Activated T-cell treated with anti-CD3 and anti-CD28 coated beads, Interleukin-2, amount 50 U/mL, for 24 hours (primary cell): ENCODE measurements at regions not wholly inside any gene's neighbourhood (a gene's known extent, or its start where the extent isn't known, plus 50 kb on each side); places are given as distances from the start of the nearest gene placed in this dataset.

Source experiments
- DNase-seq: peaks from one replicate; pipeline ENCODE4 v3.0.0-alpha.2; 2020
- H3K27ac Mint-ChIP-seq: 2 replicates; pipeline ENCODE4 v1.8.0; 2020; ENCODE audit warnings: mild to moderate bottlenecking, mixed read lengths
- H3K27me3 Mint-ChIP-seq: 2 replicates; pipeline ENCODE4 v1.8.0; 2020; ENCODE audit warnings: mixed read lengths
- H3K36me3 Mint-ChIP-seq: 2 replicates; pipeline ENCODE4 v1.8.0; 2020; ENCODE audit warnings: low read depth, mixed read lengths
- H3K4me1 Mint-ChIP-seq: 2 replicates; pipeline ENCODE4 v1.8.0; 2020; ENCODE audit warnings: low read depth, mixed read lengths
- H3K4me3 Mint-ChIP-seq: 2 replicates; pipeline ENCODE4 v1.8.0; 2020; ENCODE audit warnings: mild to moderate bottlenecking, moderate library complexity, mixed read lengths
- H3K9me3 Mint-ChIP-seq: 2 replicates; pipeline ENCODE4 v1.8.0; 2020; ENCODE audit warnings: mixed read lengths

DNA sequence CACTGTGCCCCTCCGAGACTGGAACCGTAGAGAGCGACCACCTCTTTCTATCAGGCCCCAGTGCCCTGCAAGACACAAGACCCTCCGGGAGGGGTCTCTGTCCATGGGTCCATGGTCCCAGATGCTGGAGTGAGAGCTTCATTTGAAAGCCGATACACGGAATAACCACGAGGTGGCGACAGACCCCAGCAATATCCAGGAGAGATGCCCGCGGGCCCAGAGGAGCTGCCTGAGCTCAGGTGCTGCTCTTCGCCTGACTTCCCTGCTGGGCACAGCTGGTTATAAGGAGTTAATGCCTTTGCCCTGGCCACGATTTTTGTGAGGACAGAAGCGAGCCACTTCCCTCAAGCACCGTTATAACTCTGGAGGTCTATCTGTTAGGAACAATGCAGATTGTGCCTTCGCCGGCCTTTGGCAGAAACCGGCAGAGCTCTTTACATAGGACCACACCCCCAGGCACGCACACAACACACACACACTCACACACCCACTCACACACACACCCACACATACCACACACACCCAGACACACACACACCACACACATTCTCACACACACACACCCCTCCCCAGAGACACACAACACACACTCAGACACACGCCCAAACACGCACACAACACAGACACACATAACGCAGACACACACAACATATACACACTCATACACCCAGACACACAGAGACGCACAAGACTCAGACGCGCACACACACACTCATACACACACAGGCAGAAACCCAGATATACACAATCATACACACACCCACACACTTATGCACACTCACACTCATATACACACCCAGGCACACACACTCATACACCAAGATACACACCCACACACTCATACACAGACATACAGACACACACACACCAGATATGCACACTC is 436.4 kb downstream of the SOX9 start:
- Mint-ChIP-seq H3K9me3 (no peaks in the 10 kb centered on the region), H3K27me3 (no peaks in the 10 kb centered on the region), H3K4me1 (no peaks in the 10 kb centered on the region), H3K36me3 (no peaks in the 10 kb centered on the region), H3K27ac (no peak overlapping the region), H3K4me3 (no peak overlapping the region)
- DNase-seq, result peak; percentile 67

DNA sequence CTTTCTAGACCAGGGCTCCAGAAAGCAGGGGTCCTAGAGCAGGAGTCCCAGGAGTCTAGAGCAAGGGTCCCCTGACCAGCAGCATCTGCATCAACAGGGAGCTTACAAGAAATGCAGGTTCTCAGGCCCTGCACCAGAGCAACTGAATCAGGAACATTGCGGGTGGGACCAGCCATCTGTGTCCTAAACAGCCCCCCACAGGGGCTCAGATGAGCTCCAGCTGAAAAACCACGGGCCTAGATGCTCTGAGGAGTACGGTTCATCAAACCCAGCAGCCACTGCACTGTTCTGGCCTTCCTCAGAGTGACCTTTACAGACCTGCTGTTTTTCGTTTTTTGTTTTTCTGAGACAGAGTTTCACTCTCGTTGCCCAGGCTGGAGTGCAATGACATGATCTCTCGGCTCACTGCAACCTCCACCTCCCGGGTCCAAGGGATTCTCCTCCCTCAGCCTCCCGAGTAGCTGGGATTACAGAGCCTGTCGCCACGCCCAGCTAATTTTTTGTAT is 438.2 kb downstream of the SOX9 start:
- Mint-ChIP-seq H3K27ac (no peak overlapping the region), H3K36me3 (no peaks in the 10 kb centered on the region), H3K4me3 (no peak overlapping the region)

DNA sequence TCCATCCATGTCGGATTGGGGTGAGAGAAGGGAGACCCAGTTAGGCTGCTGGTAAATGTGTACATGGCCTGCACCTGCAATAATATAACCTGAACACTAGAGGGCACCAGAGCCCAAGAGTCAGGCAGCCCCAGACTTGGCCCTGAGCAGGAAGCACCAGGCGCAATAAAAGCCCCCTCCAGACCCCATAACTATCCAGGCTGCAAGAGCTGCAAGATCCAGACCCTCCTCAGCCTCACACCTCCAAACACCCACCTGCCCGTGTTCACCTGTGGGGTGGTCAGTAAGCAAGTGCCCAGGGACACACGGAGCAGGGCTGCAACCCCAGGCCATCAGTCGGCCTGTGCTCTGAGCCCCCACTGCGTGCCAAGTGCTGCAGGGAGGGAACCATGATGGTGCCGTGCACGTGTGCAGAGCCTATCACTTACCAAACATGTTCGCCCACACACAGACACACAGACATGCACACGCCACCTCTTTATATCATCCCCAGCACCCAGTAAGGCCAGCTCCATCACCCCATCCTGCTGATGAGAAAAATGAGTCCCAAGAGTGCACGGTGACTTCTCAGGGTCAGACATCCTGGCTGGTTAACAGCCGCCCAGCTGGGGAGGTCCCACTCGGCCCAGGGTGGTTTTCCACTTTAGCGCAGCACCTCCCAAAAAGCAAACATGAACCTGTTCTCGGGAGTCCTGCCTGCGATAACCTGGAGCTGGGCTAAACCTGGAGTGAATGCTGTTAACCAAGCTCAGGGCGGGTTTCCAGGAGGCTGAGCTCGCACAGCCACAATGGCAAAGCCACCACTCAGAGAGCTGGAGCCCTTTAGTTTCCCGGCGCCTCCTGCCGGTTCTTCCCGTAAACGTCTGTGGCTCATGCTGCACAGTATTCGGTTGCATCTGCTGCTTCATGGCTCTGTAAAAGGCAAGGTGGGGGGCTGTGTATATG is 439.8 kb downstream of the SOX9 start:
- Mint-ChIP-seq H3K4me3 (no peak overlapping the region), H3K27me3 (no peaks in the 10 kb centered on the region), H3K27ac (no peak overlapping the region), H3K9me3 (no peaks in the 10 kb centered on the region), H3K36me3 (no peaks in the 10 kb centered on the region), H3K4me1 (no peaks in the 10 kb centered on the region)
- DNase-seq, result peak; percentile 55

More for the DNA sequence above, 438.2 kb downstream of the SOX9 start:
- Mint-ChIP-seq H3K9me3 (no peaks in the 10 kb centered on the region), H3K27me3 (no peaks in the 10 kb centered on the region), H3K4me1 (no peaks in the 10 kb centered on the region)
- DNase-seq, result no peak

- Mint-ChIP-seq H3K36me3 (no peaks in the 10 kb centered on the region), H3K9me3 (no peaks in the 10 kb centered on the region), H3K27me3 (no peaks in the 10 kb centered on the region), H3K27ac (no peak overlapping the region), H3K4me1 (no peaks in the 10 kb centered on the region), H3K4me3 (no peak overlapping the region)
- DNase-seq, result no peak
Observed at GRCh38 chr17:72561266-72561665, 440.4 kb downstream of the SOX9 start.

GRCh38 chr17:72561680-72562079 is 440.9 kb downstream of the SOX9 start:
- H3K27me3 Mint-ChIP-seq, result no peaks in the 10 kb centered on the region
- H3K4me3 Mint-ChIP-seq, result no peak overlapping the region
- no peaks in the 10 kb centered on the region for H3K36me3 Mint-ChIP-seq
- peaks cover 1% of the 10 kb centered on the region for H3K4me1 Mint-ChIP-seq
- H3K27ac Mint-ChIP-seq, result no peak overlapping the region
- no peak for DNase-seq
- H3K9me3 Mint-ChIP-seq, result no peaks in the 10 kb centered on the region

DNA sequence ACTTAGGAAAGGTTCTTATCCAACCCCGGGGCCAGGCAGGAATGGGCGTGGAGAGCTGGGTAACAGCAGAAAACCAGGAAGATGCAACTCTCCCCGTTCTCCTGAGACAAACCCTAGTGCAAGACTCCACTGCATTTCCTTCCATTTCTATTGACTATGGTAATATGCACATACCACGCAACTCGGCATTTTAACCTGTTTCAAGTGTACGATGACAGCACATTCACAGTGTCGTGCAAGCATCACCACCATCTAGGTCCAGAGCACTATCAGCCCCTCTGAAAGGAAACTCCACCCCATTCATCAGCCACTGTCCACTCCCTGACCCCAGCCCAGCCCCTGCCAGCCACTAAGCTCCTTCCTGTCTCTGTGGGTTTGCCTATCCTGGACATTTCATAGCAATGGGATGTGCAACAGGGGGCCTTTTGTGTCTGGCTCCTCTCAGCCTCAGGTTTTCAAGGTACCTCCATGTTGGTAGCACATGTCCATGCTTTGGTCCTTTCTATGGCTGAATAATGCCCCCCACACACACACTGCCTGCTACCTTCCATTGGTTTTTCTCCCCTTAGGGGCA is 441.9 kb downstream of the SOX9 start:
- Mint-ChIP-seq H3K36me3 (no peaks in the 10 kb centered on the region), H3K4me3 (no peak overlapping the region), H3K27me3 (no peaks in the 10 kb centered on the region), H3K27ac (no peak overlapping the region), H3K9me3 (no peaks in the 10 kb centered on the region), H3K4me1 (peaks cover 4% of the 10 kb centered on the region)
- no peak for DNase-seq

- Mint-ChIP-seq H3K4me1 (peaks cover 4% of the 10 kb centered on the region), H3K9me3 (no peaks in the 10 kb centered on the region)
Observed at GRCh38 chr17:72563952-72564351, 443.1 kb downstream of the SOX9 start.

DNA sequence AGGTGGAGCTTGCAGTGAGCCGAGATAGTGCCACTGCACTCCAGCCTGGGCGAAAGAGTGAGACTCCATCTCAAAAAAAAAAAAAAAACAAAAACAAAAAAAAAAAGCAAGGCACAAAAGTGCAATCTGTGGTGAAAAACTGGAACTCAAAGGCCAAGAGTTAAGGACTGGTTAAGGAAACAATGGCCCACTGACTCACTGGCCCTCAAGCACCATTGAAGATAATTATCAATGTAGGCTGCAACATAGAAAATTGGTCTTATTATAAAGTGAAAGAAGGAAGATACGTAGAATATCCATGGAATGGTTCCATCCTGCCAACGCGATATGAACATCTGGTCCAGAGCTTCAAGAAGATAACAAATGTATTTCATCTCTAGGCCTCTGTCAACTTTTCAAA is 444.2 kb downstream of the SOX9 start:
- Mint-ChIP-seq H3K27me3 (no peaks in the 10 kb centered on the region), H3K4me3 (no peak overlapping the region), H3K4me1 (peaks cover 4% of the 10 kb centered on the region), H3K27ac (no peak overlapping the region), H3K36me3 (no peaks in the 10 kb centered on the region), H3K9me3 (no peaks in the 10 kb centered on the region)
- no peak for DNase-seq

More at GRCh38 chr17:72563952-72564351, 443.1 kb downstream of the SOX9 start:
- H3K36me3 Mint-ChIP-seq, result no peaks in the 10 kb centered on the region
- no peak for DNase-seq
- H3K27ac Mint-ChIP-seq, result no peak overlapping the region
- no peak overlapping the region for H3K4me3 Mint-ChIP-seq
- no peaks in the 10 kb centered on the region for H3K27me3 Mint-ChIP-seq

DNA sequence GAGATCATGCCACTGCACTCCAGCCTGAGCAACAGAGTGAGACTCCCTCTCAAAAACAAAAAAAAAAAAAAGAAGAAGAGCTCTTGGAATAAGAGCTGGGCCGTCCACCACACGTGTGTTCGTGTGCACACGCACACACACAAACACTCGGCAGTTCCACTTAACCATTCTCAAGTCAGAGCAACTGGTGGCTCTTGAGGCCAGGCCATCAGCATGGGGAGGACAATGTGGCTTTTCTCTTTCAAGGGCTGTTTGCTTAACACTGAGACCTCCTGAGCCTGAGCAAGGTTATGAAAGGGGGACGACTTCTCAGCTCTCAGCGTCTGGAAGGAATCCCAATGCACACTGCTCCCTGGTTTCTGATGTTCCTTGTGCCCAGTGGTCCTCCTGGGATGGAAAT is 444.9 kb downstream of the SOX9 start:
- Mint-ChIP-seq H3K27me3 (no peaks in the 10 kb centered on the region), H3K4me3 (no peak overlapping the region), H3K27ac (no peak overlapping the region), H3K36me3 (no peaks in the 10 kb centered on the region), H3K9me3 (no peaks in the 10 kb centered on the region), H3K4me1 (peaks cover 4% of the 10 kb centered on the region)
- DNase-seq, result no peak

DNA sequence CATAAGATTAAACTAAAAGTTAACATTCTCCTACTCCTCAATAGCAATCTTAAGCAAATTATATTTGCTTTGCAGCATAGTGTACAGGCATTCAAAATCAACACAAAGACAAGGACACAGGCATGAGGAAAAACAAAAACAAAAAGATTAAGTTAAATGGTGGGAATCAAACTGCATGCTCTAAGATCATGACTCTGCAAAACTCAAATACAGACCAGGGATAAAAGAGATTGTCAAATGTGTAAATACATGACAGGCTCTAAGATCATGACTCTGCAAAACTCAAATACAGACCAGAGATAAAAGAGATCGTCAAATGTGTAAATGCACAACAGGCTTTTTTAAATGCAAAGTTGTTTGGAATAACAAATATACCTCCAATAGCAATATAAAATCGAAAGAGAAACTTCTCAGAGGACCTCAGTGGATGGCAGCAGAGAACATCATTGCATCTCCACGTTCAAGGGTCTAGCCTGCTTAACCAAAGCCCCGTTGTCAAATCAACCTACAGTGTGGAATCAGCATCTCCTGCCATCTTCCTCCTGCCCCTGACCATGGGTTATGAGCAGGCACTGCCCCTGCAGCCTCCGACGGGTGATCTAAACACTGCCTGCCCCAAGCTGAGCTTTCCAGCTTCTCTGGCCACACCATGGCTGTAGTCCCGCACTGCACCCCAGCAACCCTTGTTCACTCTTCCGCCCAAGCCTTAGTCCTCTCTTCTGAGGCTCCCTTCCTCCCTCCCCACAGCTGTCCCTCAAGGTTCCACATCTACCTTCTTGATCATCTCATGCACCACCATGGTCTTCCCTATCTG is 446.1 kb downstream of the SOX9 start:
- Mint-ChIP-seq H3K36me3 (no peaks in the 10 kb centered on the region), H3K9me3 (no peaks in the 10 kb centered on the region), H3K4me3 (no peak overlapping the region), H3K27ac (no peak overlapping the region), H3K4me1 (peaks cover 4% of the 10 kb centered on the region), H3K27me3 (no peaks in the 10 kb centered on the region)
- DNase-seq, result no peak

- no peak overlapping the region for H3K27ac Mint-ChIP-seq
- H3K36me3 Mint-ChIP-seq, result no peaks in the 10 kb centered on the region
- H3K9me3 Mint-ChIP-seq, result no peaks in the 10 kb centered on the region
- no peak for DNase-seq
- no peak overlapping the region for H3K4me3 Mint-ChIP-seq
- H3K4me1 Mint-ChIP-seq, result peaks cover 4% of the 10 kb centered on the region
- peaks cover 2% of the 10 kb centered on the region for H3K27me3 Mint-ChIP-seq
Observed at GRCh38 chr17:72567774-72568173, 447.0 kb downstream of the SOX9 start.

GRCh38 chr17:72569148-72569946 is 448.5 kb downstream of the SOX9 start:
- no peaks in the 10 kb centered on the region for H3K9me3 Mint-ChIP-seq
- no peak overlapping the region for H3K4me3 Mint-ChIP-seq
- peaks cover 4% of the 10 kb centered on the region for H3K4me1 Mint-ChIP-seq
- DNase-seq, result no peak
- H3K27me3 Mint-ChIP-seq, result peaks cover 16% of the 10 kb centered on the region
- H3K36me3 Mint-ChIP-seq, result no peaks in the 10 kb centered on the region
- no peak overlapping the region for H3K27ac Mint-ChIP-seq

DNA sequence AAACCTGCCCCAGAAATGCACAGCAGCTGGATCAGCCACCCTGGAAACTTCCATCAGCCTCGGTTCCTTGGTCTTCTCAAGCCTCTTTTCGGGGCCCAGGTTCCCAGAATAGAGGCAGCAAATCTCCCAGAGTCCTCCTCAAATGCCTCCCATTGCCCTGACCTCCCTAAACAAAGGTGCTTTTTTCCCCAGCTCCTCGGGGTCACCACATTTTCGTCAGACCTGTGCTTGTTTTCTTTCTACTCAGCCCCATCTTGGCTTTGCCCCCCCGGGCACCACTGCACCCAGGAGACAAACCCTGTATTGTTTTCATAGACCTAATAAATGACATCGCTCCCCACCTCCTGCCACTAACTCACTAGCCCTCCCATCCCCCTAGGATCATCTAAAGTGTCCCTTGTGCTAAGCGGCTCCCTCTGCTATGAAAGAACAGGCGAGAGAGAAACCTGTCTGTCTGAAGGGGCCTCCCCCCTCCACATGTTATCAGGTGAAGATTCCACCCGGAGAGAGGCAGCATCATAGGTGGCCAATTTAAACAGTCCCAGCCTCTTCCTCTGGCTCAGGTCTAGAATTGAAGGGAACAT is 451.1 kb downstream of the SOX9 start:
- Mint-ChIP-seq H3K4me1 (peaks cover 2% of the 10 kb centered on the region), H3K27me3 (peaks cover 27% of the 10 kb centered on the region), H3K4me3 (no peak overlapping the region), H3K9me3 (no peaks in the 10 kb centered on the region), H3K27ac (no peak overlapping the region), H3K36me3 (no peaks in the 10 kb centered on the region)
- DNase-seq, result no peak
